Fibroblast of lung (primary cell): ENCODE measurements at regions not wholly inside any gene's neighbourhood (a gene's known extent, or its start where the extent isn't known, plus 50 kb on each side); places are given as distances from the start of the nearest gene placed in this dataset.

Experiments used
- DNase-seq, 2 donors: peaks; one replicate each; pipeline versions ENCODE4 v3.0.0 to v3.0.0-alpha.2; 2010; ENCODE audit warnings: low read depth in 2 of 2
- H2AFZ ChIP-seq: 2 replicates; pipeline ENCODE4 v1.5.1; 2012; ENCODE audit warnings: low read length, control low read depth, inconsistent platforms
- H3K27ac ChIP-seq: 2 replicates; pipeline ENCODE4 v1.5.1; 2011; ENCODE audit warnings: low read length, control low read depth; ENCODE audit not compliant: insufficient read depth
- H3K27me3 ChIP-seq: 2 replicates; pipeline ENCODE4 v1.5.1; 2011; ENCODE audit warnings: mild to moderate bottlenecking, low read length; ENCODE audit not compliant: control insufficient read depth, insufficient read depth
- H3K36me3 ChIP-seq: 2 replicates; pipeline ENCODE4 v1.5.1; 2011; ENCODE audit warnings: low read length; ENCODE audit not compliant: control insufficient read depth, insufficient read depth
- H3K4me1 ChIP-seq: 2 replicates; pipeline ENCODE4 v1.5.1; 2011; ENCODE audit warnings: low read length; ENCODE audit not compliant: control insufficient read depth, insufficient read depth; ENCODE audit errors: extremely low read depth
- H3K4me2 ChIP-seq: 2 replicates; pipeline ENCODE4 v1.5.1; 2011; ENCODE audit warnings: low read length, control low read depth; ENCODE audit not compliant: insufficient read depth; ENCODE audit errors: extremely low read depth
- H3K4me3 ChIP-seq, 4 experiments: fragments of 200-600 bp in 1 of 4; sonication (generic) in 1 of 4; replicated peaks in 1 of 4; 2 replicates each; pipeline ENCODE4 v1.5.1; 2011 to 2016; ENCODE audit warnings: low read length in 4 of 4, low read depth in 3 of 4, mild to moderate bottlenecking in 3 of 4, control low read depth in 2 of 4, inconsistent platforms in 1 of 4, mixed read lengths in 1 of 4; ENCODE audit not compliant: insufficient read depth in 1 of 4; ENCODE audit errors: control extremely low read depth in 1 of 4
- H3K79me2 ChIP-seq: 2 replicates; pipeline ENCODE4 v1.5.1; 2012; ENCODE audit warnings: mild to moderate bottlenecking, low read length, inconsistent platforms; ENCODE audit not compliant: control insufficient read depth, insufficient read depth
- H3K9ac ChIP-seq: 2 replicates; pipeline ENCODE4 v1.5.1; 2011; ENCODE audit warnings: mild to moderate bottlenecking, low read length, control low read depth; ENCODE audit not compliant: insufficient read depth
- H3K9me3 ChIP-seq: 2 replicates; pipeline ENCODE4 v1.5.1; 2012; ENCODE audit warnings: low read depth, low read length; ENCODE audit not compliant: control insufficient read depth, insufficient read depth
- H4K20me1 ChIP-seq: 2 replicates; pipeline ENCODE4 v1.5.1; 2011; ENCODE audit warnings: low read length; ENCODE audit not compliant: control insufficient read depth, insufficient read depth; ENCODE audit errors: extremely low read depth
- EZH2 ChIP-seq: IDR thresholded peaks from 2 replicates; pipeline ENCODE4 v1.5.1; 2012; ENCODE audit warnings: low read length, control low read depth, mild to moderate bottlenecking; ENCODE audit errors: missing control alignments
- TF ChIP-seq, protein P1 (sequence below), 2 donors: IDR thresholded peaks in 1 of 2; conservative IDR thresholded peaks in 1 of 2; 1 replicate in 1 of 2; 2 replicates in 1 of 2; pipeline ENCODE4 v1.5.1; 2011 to 2012; ENCODE audit warnings: low read length in 2 of 2, control low read depth in 1 of 2, inconsistent platforms in 1 of 2, low read depth in 1 of 2, mild to moderate bottlenecking in 1 of 2

DNA sequence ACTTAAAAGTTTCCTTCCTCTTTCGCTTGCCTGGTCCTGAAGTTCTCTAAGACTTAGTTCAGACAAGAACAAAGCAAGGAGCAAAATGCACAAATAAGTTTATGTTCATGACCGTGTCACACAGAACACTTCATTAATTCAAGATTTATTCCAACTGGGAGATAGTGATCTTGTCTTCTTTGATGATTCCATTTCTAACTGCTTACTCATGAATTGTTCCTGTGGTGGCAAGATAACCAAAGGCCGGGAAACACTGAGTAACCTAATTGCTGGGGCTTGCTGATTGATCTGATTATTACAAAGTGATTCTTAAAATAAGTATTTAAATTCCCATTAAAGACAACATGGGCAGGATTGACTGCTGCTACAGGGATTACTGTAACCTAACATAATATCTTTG, 1462.9 kb upstream of the RAG2 start:
- H3K36me3 ChIP-seq = no peaks in the 10 kb centered on the region
- peak in 1 of 2 donors; percentile 43 for DNase-seq
- H3K4me3 ChIP-seq = no peak overlapping the region
- no peak for TF ChIP-seq EZH2
- TF ChIP-seq, protein P1, sequence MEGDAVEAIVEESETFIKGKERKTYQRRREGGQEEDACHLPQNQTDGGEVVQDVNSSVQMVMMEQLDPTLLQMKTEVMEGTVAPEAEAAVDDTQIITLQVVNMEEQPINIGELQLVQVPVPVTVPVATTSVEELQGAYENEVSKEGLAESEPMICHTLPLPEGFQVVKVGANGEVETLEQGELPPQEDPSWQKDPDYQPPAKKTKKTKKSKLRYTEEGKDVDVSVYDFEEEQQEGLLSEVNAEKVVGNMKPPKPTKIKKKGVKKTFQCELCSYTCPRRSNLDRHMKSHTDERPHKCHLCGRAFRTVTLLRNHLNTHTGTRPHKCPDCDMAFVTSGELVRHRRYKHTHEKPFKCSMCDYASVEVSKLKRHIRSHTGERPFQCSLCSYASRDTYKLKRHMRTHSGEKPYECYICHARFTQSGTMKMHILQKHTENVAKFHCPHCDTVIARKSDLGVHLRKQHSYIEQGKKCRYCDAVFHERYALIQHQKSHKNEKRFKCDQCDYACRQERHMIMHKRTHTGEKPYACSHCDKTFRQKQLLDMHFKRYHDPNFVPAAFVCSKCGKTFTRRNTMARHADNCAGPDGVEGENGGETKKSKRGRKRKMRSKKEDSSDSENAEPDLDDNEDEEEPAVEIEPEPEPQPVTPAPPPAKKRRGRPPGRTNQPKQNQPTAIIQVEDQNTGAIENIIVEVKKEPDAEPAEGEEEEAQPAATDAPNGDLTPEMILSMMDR (conservative IDR thresholded peaks at IDR 0.05 in 1 of 2, IDR thresholded peaks at IDR 0.05 in 1 of 2; ENCODE audit: low read depth in 1 of 2, low read length in 2 of 2) = no peak
- H3K4me1 ChIP-seq = no peaks in the 10 kb centered on the region
- no peaks in the 10 kb centered on the region for H3K27me3 ChIP-seq
- H4K20me1 ChIP-seq = no peaks in the 10 kb centered on the region
- H3K9me3 ChIP-seq = no peaks in the 10 kb centered on the region
- H3K27ac ChIP-seq = no peak overlapping the region
- no peak overlapping the region for H2AFZ ChIP-seq
- no peak overlapping the region for H3K4me2 ChIP-seq
- H3K9ac ChIP-seq = no peak overlapping the region
- no peaks in the 10 kb centered on the region for H3K79me2 ChIP-seq

DNA sequence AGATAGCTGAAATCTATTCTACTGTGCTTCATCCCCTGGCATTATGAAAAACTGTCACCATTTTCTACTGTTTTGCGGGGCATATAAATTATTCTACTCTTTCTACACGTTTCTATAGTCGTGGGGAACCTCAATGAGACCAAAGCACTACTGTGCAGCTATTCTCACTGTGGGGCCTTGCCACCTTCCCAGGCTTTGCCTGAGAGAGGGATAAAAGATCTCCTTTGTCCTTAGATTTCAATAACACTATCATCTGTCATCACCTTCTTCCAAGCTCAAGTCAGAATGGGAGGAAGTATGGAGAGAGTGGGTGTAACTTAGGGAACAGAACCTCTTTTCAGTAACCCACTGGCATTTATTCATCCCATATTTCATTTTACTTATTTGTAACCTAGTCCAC, 1462.1 kb upstream of the RAG2 start:
- Histone ChIP-seq H3K4me2 (no peak overlapping the region), H3K4me3 (no peak overlapping the region), H2AFZ (no peak overlapping the region), H3K9ac (no peak overlapping the region), H4K20me1 (no peaks in the 10 kb centered on the region), H3K4me1 (no peaks in the 10 kb centered on the region), H3K79me2 (no peaks in the 10 kb centered on the region), H3K27ac (no peak overlapping the region), H3K36me3 (no peaks in the 10 kb centered on the region), H3K27me3 (no peaks in the 10 kb centered on the region), H3K9me3 (no peaks in the 10 kb centered on the region)
- TF ChIP-seq EZH2 = no peak
- TF ChIP-seq, protein P1 (conservative IDR thresholded peaks at IDR 0.05 in 1 of 2, IDR thresholded peaks at IDR 0.05 in 1 of 2; ENCODE audit: low read depth in 1 of 2, low read length in 2 of 2) = no peak
- DNase-seq = no peak

DNA sequence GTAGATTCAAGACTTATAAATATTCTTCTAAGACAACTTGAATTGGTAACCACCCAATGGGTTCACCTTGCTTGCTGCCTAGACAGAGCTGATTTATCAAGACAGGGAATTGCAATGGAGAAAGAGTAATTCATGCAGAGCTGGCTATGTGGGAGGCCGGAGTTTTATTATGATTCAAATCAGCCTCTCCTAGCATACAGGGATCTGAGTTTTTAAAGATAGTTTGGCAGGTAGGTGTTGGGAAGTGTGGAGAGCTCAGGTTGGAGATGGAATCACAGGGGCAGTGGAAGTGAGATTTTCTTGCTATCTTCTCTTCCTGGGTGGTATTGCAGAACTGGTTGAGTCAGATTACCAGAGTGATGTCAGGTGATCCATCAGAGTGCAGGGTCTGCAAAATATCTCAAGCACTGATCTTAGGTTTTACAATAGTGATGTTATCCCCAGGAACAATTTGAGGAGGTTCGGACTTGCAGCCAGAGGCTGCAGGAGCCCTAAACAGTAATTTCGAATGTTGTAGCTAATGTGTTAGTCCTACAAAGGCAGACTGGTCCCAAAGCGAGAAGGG, 1448.6 kb upstream of the RAG2 start:
- Histone ChIP-seq H3K9ac (no peak overlapping the region), H3K27me3 (no peaks in the 10 kb centered on the region), H3K4me1 (no peaks in the 10 kb centered on the region), H3K4me3 (no peak overlapping the region), H3K9me3 (no peaks in the 10 kb centered on the region), H3K36me3 (no peaks in the 10 kb centered on the region), H3K4me2 (no peak overlapping the region), H4K20me1 (no peaks in the 10 kb centered on the region), H2AFZ (no peak overlapping the region), H3K27ac (no peak overlapping the region), H3K79me2 (no peaks in the 10 kb centered on the region)
- TF ChIP-seq EZH2 = no peak
- TF ChIP-seq, protein P1 (conservative IDR thresholded peaks at IDR 0.05 in 1 of 2, IDR thresholded peaks at IDR 0.05 in 1 of 2; ENCODE audit: low read depth in 1 of 2, low read length in 2 of 2) = no peak
- no peak for DNase-seq
